ENCODE measurements at regions not wholly inside any gene's neighbourhood (a gene's known extent, or its start where the extent isn't known, plus 50 kb on each side); places are given as distances from the start of the nearest gene placed in this dataset.

GRCh38 chr2:6301426-6301825 is 564.3 kb downstream of the CMPK2 start:
- Histone ChIP-seq H3K4me3 (no peak overlapping the region), H3K27ac (no peak overlapping the region)

- no peak overlapping the region for H3K27ac ChIP-seq
- no peak overlapping the region for H3K4me3 ChIP-seq
These were observed 556.7 kb downstream of the CMPK2 start for GRCh38 chr2:6308986-6309385.

GRCh38 chr2:6309415-6310255 is 556.1 kb downstream of the CMPK2 start:
- Histone ChIP-seq H3K4me3 (no peak overlapping the region), H3K27ac (no peak overlapping the region)

GRCh38 chr2:6310256-6311215 is 555.2 kb downstream of the CMPK2 start:
- Histone ChIP-seq H3K27ac (no peak overlapping the region), H3K4me3 (no peak overlapping the region)

- Histone ChIP-seq H3K4me3 (no peak overlapping the region), H3K27ac (no peak overlapping the region)
These were observed 553.3 kb downstream of the CMPK2 start for GRCh38 chr2:6312367-6312766.

GRCh38 chr2:6314218-6314960 is 551.3 kb downstream of the CMPK2 start:
- no peak overlapping the region for H3K27ac ChIP-seq
- no peak overlapping the region for H3K4me3 ChIP-seq

- H3K27ac ChIP-seq = no peak overlapping the region
- no peak overlapping the region for H3K4me3 ChIP-seq
These were observed 540.1 kb downstream of the CMPK2 start for GRCh38 chr2:6325616-6326015.

GRCh38 chr2:6326958-6327357 is 538.7 kb downstream of the CMPK2 start:
- Histone ChIP-seq H3K4me3 (no peak overlapping the region), H3K27ac (no peak overlapping the region)

- Histone ChIP-seq H3K4me3 (no peak overlapping the region), H3K27ac (no peak overlapping the region)
These were observed 528.8 kb downstream of the CMPK2 start for GRCh38 chr2:6336752-6337471.

GRCh38 chr2:6337472-6337820 is 528.3 kb downstream of the CMPK2 start:
- Histone ChIP-seq H3K27ac (no peak overlapping the region), H3K4me3 (no peak overlapping the region)

- Histone ChIP-seq H3K4me3 (no peak overlapping the region), H3K27ac (no peak overlapping the region)
These were observed 524.0 kb downstream of the CMPK2 start for GRCh38 chr2:6341588-6342129.

GRCh38 chr2:6342273-6342920 is 523.3 kb downstream of the CMPK2 start:
- Histone ChIP-seq H3K4me3 (no peak overlapping the region), H3K27ac (no peak overlapping the region)

GRCh38 chr2:6343076-6343475 is 522.6 kb downstream of the CMPK2 start:
- no peak overlapping the region for H3K27ac ChIP-seq
- no peak overlapping the region for H3K4me3 ChIP-seq

GRCh38 chr2:6352247-6352646 is 513.5 kb downstream of the CMPK2 start:
- no peak overlapping the region for H3K27ac ChIP-seq
- no peak overlapping the region for H3K4me3 ChIP-seq

- H3K27ac ChIP-seq = no peak overlapping the region
- H3K4me3 ChIP-seq = no peak overlapping the region
These were observed 512.7 kb downstream of the CMPK2 start for GRCh38 chr2:6352906-6353515.

- H3K27ac ChIP-seq = no peak overlapping the region
- H3K4me3 ChIP-seq = no peak overlapping the region
These were observed 512.0 kb downstream of the CMPK2 start for GRCh38 chr2:6353669-6354068.

GRCh38 chr2:6354546-6354945 is 511.2 kb downstream of the CMPK2 start:
- no peak overlapping the region for H3K27ac ChIP-seq
- no peak overlapping the region for H3K4me3 ChIP-seq

Data from skin epidermis (tissue), 12 donors.